K562 (cell line): ENCODE measurements at regions not wholly inside any gene's neighbourhood (a gene's known extent, or its start where the extent isn't known, plus 50 kb on each side); places are given as distances from the start of the nearest gene placed in this dataset.

Source experiments
- CREM ChIP-seq: IDR thresholded peaks from 2 replicates; pipeline ENCODE4 v1.6.1; 2014; ENCODE audit warnings: antibody characterized with exemption, low read depth
- PREB ChIP-seq: sonication (generic); formaldehyde crosslinking; IDR thresholded peaks from 2 replicates; pipeline ENCODE4 v1.8.1; 2023; ENCODE audit warnings: mild to moderate bottlenecking, missing genetic modification reagents

GRCh38 chr3:146896711-146897110, 291.6 kb upstream of the PLSCR5 start:
- TF ChIP-seq CREM (no peak), PREB (CRISPR knock-in tag) (no peak)
